Hepatic stellate cell (primary cell): ENCODE measurements at regions not wholly inside any gene's neighbourhood (a gene's known extent, or its start where the extent isn't known, plus 50 kb on each side); places are given as distances from the start of the nearest gene placed in this dataset.

ENCODE experiments used
- DNase-seq: peaks from one replicate; pipeline ENCODE4 v3.0.0; 2011; ENCODE audit warnings: low spot score

GRCh38 chr2:13884291-13884976 is 748.1 kb upstream of the LRATD1 start:
- no peak for DNase-seq

GRCh38 chr2:13901526-13901925 is 731.0 kb upstream of the LRATD1 start:
- no peak for DNase-seq

- no peak for DNase-seq
Observed at GRCh38 chr2:13905831-13906230, 726.7 kb upstream of the LRATD1 start.

- no peak for DNase-seq
Observed at GRCh38 chr2:13916066-13916465, 716.5 kb upstream of the LRATD1 start.

- DNase-seq = no peak
Observed at GRCh38 chr2:13917958-13918357, 714.6 kb upstream of the LRATD1 start.

GRCh38 chr2:13919981-13920382 is 712.5 kb upstream of the LRATD1 start:
- DNase-seq = no peak

- no peak for DNase-seq
Observed at GRCh38 chr2:13921245-13921644, 711.3 kb upstream of the LRATD1 start.

- DNase-seq = no peak
Observed at GRCh38 chr2:13923823-13924222, 708.7 kb upstream of the LRATD1 start.

GRCh38 chr2:13942111-13942510 is 690.4 kb upstream of the LRATD1 start:
- DNase-seq = no peak

- no peak for DNase-seq
Observed at GRCh38 chr2:13950761-13951160, 681.8 kb upstream of the LRATD1 start.

GRCh38 chr2:13968811-13969210 is 663.7 kb upstream of the LRATD1 start:
- DNase-seq = no peak

- no peak for DNase-seq
Observed at GRCh38 chr2:13986119-13986720, 646.3 kb upstream of the LRATD1 start.

GRCh38 chr2:13996527-13996926 is 636.0 kb upstream of the LRATD1 start:
- no peak for DNase-seq

- no peak for DNase-seq
Observed at GRCh38 chr2:14011190-14011589, 621.3 kb upstream of the LRATD1 start.

- no peak for DNase-seq
Observed at GRCh38 chr2:14015113-14015630, 617.3 kb upstream of the LRATD1 start.

GRCh38 chr2:14016289-14016955 is 616.1 kb upstream of the LRATD1 start:
- no peak for DNase-seq

GRCh38 chr2:14018620-14019019 is 613.9 kb upstream of the LRATD1 start:
- no peak for DNase-seq

- no peak for DNase-seq
Observed at GRCh38 chr2:14023558-14023957, 609.0 kb upstream of the LRATD1 start.

- no peak for DNase-seq
Observed at GRCh38 chr2:14039134-14039533, 593.4 kb upstream of the LRATD1 start.

- no peak for DNase-seq
Observed at GRCh38 chr2:14047491-14047890, 585.0 kb upstream of the LRATD1 start.

GRCh38 chr2:14051401-14051800 is 581.1 kb upstream of the LRATD1 start:
- no peak for DNase-seq

GRCh38 chr2:14053105-14053504 is 579.4 kb upstream of the LRATD1 start:
- DNase-seq = no peak

GRCh38 chr2:14064346-14064745 is 568.2 kb upstream of the LRATD1 start:
- no peak for DNase-seq
